Fibroblast of upper back skin (primary cell): ENCODE measurements at regions not wholly inside any gene's neighbourhood (a gene's known extent, or its start where the extent isn't known, plus 50 kb on each side); places are given as distances from the start of the nearest gene placed in this dataset.

Source experiments
- DNase-seq: peaks from one replicate; pipeline ENCODE4 v3.0.0-alpha.2; 2013

DNA sequence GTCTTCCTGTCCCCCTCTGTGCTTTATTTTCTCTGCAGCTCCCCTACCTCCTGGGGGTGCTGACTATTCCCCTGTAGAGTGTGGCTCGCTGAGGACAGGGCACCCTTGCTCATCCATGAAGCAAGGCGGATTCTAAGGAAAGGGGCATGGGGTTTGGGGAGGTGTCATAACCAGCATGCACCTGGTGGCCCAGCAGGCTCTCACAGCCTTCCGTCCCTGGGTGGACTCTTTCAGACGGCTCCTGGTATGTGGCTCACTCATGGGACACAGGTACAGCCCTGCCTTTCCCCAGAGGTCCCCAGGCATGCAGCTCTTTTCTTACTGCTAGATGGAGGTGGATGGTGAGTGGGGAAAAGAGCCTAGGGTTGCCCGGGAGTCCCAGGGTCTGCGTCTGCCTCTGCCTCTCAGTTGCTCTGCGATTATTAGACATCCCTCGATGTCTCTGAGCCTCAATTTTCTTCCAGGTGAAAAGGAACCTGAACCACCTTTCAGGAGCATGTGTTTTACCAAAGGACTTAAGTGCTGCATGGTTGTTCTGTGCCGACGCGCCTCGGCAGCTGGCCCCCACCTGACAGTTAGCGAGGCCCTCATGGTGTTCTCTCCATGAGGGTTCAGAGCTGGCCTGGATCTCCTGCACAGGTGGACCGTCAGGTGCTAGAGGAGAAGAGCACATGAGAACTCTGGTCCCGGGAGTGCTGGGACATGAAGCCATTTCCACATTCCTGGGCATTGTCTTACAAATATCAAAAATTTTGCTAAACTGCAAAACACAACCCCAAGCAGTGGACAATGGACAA lies 172.5 kb upstream of the SHH start:
- no peak for DNase-seq

DNA sequence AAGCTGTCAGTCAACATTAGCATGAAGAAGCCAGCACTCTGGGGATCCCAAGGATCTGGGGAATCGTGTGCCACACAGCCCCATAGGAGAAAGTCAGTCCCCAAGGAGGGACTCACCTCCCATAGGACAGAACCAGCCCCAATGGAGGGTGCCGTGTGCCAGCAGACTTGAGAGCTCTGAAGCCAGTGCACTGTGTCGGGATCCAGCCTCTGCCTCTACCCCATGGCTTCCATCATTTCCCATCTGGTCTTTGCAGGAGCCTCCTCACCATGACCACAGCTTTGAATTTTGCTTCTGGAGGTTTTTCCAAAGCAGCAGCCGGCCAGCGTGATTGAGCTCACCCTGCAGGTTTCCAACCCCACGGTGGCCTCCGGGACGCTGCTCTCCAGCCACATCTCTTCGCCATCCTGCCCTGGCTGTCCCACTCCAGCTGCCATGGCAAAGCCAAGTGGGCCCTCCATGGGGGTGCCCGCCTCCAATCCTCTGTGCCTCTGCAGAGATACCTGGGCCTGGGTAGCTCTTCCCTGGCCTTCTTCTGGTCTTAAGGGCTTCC lies 171.8 kb upstream of the SHH start:
- DNase-seq = no peak

DNA sequence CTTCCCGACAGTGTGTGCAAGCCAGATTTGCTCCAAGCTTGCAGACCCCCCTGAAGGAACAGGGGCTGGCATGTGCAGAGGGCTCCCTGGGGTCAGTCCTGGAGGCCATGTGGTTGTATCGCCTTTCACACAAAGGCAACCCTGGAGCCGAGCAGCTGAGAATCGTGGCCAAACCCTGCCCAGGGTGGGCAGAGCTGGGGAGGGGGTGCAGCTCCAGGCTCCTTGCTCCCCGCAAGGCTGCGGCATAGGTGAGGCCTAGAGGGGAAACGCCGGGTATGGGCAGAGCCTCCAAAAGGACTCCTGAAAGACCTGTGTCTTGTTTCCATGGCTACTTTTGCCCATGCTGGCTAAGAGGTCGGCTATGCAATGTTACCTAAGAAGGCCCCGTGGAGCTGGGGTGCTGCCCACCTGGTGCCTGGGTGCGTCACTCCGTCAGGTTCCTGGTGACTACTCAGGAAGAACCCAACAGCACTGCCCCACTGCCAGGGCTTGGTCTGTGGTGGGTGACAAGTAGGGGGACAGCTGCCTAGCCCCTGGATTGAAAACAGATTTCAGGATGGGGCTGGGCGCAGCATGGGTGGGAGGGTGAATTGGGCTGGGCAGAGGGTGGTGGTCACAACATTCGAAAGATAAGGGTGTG lies 171.0 kb upstream of the SHH start:
- DNase-seq = no peak

DNA sequence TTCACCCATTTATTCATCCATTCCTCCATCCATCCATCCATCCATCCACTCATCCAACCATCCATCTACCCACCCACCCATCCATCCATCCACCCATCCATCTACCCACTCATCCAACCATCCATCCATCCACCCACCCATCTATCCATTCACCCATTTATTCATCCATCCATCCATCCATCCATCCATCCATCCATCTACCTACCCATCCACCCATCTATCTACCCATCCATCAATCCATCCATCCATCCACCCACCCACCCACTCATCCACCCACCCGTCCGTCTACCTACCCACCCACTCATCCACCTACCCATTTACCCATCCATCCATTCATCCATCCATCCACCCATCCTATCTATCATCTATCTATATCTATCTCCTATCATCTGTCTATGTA lies 169.4 kb upstream of the SHH start:
- DNase-seq = no peak

DNA sequence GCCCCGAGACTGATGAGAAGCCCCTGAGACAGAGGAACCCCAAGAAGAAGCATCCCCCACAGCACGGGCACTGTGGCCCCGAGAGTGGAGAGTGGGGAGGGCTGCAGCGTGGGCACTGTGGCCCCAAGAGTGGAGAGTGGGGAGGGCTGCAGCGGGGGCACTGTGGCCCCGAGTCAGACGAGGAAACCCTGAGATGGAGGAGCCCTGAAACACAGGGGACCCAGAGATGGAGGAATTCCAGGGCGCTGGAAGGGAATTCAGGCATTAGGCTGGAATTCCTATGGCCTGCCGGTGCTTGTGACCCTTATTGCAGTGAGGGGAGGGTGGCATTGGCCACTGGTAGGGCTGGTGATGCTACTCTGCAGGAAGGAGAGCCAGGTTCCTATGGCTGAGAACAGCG lies 168.6 kb upstream of the SHH start:
- DNase-seq = no peak

DNA sequence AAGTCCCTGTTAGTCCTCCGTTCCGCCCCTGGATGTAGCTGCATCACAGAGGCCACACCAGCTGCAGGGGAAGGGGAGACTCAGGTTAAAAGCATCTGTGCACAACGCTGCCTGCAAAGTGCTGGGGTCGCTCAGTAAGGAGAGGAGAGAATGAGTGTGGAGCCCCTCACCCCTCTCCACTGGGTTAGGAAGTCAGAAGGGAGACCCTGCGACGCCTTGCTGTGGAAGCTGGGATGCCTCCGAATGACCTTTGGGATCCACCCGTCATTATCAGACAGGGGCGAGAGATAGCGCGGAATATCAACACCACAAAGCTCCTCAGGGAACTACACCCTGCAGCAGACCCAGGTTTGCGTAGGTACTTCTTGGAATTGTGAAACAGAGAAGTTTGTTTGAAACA lies 167.7 kb upstream of the SHH start:
- no peak for DNase-seq

DNA sequence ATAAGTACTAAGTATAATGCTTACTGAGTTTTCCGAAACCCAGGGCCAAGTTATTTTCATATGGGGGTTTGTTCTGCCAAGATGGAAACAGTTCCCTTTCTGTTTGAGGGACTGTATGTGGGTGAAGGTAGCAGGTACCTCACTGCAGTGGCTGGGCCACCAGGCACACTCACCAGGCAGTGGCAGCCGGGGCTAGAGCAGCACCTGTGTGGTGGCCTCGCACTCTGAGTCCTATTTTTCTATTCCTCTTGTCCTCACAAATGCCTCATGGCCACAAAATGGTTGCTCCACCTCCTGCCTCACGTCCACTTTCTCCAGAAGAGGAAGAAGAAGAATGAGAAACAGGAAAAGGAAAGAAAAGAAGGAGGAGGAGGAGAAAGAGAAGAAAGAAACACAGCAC lies 167.3 kb upstream of the SHH start:
- DNase-seq = no peak

DNA sequence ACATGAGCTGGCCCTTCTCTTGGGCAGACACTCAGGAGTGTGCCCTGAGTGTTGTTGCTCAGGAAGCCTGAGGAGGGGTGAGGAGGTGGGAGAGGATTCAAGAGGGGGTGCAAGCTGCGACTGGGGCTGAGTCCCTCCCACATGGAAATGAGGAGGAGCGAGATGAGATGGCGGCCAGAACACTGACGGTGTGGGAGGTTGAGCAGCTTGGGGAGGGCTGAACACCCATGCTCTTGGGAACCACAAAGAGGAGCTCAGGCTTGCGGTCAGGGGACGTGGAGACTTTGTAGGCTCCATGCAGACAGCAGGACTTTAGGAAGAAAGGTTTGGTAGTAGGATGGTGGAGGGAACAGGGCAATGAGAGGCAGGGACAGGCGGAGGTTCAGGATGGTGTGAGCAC lies 163.2 kb upstream of the SHH start:
- DNase-seq = no peak

DNA sequence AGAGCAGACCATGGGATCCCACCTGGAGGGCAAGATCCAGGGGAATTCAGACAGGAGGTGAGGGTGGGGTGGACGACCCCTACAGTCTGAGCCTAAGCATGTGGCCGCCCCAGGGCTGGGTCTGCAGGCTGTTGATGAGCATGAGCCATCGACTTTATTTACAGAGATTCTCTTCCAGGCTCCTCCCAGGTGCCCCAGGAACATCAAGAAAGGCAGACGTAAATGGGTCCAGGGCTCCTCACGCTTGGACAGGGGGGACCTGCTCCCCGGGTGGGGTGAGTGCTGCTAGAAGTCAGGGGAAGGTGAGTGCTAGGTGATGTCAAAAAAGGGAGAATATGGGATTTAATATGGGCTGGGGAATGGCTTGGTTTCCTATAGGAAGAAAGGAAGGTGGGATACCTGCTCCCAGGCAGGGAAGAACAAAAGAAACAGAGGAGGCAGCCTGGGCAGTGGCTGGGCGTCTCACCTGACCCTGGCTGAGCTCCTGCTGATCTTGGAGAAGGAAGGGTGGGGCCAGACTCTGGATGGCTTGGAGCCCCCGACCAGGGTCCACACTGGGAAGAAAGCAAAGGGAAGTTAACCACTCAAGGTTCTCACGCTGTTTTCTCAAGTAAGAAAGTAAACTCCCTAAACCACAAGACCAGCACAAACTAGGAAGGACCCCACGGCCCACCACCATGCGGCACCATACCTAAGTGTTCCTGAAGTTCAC lies 162.1 kb upstream of the SHH start:
- no peak for DNase-seq

DNA sequence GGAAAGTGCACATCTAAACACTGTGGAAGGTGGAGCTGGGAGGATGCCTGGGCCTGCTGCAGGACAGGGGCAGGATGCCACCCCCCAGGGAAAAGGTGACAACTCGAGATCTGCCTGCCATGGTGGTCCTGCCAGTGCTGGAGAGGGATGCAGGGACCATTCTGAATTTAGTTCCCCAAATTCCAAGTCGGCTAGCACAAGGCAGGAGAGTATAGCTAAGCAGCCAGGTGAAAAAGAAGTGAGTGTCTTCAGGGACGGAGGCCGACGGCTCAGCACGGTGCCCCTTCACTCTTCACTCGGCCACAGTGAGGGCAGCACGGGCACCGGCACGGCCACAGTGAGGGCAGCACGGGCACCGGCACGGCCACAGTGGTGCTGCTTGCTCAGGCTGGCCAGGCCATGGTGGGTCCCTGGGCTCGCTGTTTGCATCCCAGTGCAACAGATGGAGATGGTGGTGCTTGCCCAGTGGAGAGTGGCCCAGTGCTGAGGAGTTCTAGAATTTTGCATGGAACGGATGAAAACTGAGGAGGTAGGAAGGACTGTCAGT lies 161.3 kb upstream of the SHH start:
- DNase-seq = no peak

DNA sequence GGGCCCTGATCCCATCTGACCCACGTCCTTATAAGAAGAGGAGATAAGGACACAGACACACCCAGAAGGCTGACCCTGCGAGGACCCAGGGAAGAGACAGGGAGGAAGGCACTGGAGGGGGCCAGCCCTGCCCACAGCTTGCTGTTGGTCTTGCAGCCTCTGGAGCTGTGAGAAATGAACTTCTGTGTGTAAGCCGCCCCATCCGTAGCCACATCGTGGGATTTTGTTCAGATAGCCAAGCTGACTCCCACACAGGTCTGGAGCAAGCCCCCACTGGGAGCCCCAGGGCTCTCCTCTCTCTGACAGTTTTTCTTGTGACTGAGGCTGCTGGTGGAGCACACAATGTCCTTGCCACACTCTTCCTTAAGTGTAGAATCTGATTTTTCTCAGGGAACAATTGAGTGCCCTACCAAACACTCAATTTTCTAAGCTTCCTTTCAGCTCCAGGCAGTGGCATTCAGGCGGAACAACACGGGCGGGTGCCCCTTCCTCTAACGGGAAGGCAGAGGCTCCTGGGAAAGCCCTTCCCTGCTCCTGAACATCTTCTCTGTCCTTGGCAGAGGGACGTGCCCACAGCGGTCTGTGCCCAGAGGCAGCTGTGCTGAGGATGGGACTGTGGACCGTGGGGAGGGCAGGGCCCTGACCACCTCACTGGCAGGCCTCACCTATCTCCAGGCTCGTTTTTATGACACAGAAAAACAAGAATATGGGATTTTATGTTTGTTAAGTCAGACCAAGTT lies 160.6 kb upstream of the SHH start:
- DNase-seq = no peak

DNA sequence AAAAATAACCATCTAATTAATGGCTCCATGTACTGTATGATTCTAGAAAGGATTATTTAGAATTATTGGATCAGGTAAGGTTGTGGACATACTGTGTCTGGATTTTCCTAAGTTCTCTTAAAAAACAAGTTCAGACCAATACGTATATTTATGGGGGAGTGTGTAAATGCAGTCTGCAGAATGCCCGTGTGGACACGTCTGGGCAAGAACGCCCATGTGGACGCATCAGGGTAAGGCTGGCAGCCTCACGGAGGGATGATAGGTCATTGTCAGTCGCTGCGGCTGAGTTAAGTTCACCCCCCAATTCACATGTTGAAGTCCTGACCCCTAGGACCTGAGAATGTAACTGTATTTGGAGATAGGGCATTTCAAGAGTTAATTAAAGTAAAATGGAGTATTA lies 160.0 kb upstream of the SHH start:
- DNase-seq = no peak

DNA sequence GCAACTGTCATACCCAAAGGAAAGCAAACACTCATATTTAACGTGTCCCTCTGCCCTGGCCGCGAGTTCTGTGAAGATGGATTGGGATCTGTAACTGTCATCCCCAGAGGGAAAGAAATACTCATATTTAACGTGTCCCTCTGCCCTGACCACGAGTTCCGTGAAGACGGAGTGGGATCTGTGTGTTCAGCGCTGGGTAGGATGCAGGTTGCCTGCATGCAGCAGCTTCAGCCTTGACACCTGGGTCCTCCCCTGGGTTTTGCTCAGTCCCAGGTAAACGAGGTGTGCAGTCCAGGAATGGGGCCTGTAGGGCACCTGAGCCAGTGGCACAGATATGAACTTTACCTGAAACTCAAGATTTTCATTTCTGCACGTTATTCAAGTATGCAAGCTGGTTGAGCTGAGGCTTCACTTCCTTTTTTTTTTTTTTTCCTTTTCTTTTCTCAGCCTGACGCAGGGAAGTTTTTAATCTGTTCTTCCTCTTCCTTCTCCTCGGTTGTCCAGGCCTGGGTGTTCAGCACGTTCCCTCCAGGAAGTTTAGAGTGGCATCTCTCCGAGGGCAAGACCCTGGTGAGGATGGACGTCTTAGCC lies 159.0 kb upstream of the SHH start:
- DNase-seq = no peak

DNA sequence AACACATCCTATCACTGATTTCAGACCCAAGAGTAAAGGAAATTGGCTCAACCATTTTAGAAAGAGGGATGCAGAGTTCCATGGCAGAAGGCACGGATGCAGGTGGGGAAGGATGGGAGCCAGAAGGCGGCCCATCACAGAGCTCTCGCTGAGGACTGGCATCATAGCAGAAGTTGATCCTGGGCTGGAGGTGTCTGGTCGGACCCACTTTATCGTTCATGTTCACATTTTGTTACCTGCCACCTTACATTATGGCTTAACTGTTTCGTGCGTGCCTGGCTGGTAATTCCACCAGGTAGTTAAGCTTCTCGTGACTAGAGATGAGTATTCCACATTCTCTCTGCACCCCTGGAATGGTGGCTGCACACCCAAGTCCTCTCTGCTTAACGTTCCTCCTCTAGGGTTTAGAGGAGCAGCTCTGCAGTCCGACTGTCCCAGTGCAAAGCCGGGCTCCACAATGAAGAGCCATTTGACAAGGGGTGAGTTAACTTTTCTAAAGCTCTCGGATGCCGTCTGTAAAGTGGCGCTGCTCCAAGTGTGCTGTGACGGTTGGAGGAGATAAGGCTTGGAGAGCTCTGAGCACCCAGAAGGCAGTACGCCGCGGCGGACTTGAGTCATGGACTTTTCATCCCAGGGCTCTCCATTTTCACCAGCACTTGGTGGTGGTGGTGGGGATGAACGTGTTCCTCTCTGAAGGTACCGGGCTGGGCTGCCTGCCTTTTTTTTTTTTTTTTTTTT lies 157.1 kb upstream of the SHH start:
- no peak for DNase-seq

DNA sequence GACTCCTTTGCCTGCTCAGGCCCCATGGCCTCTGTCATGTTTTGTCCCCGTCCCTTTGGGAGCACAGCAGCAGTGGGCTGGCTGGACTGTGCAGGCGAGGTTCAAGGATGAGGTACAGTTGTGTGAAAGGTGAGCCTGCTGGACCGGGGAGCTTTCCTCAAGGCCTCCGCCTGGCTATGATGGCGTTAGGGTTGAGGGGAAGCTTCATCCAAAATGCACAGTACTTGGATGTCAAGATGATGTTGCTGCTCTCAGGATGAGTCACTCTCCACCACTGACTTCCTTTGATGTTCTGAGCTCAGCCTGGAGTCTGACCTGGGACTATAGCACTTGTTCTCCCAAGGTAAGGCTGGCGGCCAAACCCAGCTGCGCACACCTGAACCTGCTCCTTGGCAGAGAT lies 152.7 kb upstream of the SHH start:
- DNase-seq = no peak

DNA sequence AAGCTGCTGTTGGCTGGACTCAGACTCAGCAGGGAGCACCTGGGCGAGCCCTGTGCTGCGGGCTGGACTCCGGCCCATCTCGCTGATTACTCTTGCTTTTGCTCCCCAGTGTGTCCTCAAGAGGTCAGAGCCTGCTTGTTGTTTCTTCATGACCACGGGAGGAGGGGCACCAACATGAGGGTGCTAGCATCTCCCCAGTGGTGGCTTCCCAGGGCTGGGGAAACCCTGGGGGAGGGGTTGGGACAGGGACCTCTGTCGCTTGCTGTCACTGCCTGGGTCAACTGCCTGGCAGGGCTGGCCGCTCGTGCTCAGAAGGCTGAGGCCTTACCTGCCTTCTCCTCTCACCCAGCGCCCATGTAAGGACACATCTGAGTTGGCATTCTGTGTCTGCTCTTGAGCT lies 152.3 kb upstream of the SHH start:
- no peak for DNase-seq

DNA sequence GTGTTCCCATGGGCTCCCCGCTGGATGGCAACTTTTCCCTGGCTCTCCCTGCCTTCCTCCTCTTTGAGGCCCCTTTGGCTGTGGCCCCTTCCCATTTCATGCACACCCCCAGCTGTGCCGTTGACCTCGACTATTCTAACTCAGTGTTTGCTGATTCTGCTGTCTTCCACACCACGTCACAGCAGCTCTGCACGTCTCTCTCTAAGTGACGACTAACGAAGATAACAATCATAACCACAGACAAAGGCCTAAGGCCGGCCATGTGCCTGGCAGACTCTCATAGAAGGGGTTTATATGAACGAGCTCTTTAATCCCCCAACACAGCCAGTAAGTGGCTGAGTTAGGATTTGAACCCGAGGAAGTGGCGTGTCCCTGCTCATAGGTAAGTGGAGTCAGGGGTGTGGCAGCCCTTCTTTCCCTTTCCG lies 151.5 kb upstream of the SHH start:
- no peak for DNase-seq

DNA sequence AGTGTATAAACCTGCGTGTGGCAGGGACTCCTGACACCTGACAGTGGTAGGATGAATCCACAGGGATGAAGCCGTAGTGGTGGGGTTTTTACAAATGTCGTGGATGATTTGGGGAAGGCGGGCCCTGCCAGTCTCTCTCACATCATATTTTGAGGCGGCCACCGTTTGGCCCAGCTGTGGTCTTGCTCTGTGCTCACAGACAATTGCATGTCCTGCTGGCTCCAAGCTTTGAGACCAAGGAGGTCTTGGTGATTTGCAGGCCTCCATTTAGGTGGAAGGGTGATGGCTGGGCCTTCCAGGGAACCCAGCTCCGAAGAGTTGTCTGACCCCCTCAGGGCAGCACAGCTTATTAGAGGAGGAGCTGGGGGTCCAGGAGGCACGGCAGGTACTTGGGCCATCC lies 151.1 kb upstream of the SHH start:
- no peak for DNase-seq

DNA sequence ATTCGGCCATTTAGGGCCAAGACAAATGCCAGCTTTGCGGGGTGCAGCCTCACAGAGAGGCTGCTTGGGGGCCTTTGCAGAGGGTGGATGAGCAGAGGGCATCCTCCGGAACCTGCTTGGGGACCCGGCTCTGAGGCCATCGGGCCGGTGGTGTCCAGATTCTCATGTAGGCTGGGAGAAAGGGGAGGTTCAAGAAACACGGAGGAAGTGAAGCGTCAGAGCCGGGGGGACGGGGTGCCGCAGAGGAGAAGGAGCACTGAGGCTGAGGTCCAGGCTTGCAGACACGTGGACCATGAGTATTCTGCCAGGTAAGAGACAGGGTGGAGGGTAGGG lies 150.7 kb upstream of the SHH start:
- no peak for DNase-seq

DNA sequence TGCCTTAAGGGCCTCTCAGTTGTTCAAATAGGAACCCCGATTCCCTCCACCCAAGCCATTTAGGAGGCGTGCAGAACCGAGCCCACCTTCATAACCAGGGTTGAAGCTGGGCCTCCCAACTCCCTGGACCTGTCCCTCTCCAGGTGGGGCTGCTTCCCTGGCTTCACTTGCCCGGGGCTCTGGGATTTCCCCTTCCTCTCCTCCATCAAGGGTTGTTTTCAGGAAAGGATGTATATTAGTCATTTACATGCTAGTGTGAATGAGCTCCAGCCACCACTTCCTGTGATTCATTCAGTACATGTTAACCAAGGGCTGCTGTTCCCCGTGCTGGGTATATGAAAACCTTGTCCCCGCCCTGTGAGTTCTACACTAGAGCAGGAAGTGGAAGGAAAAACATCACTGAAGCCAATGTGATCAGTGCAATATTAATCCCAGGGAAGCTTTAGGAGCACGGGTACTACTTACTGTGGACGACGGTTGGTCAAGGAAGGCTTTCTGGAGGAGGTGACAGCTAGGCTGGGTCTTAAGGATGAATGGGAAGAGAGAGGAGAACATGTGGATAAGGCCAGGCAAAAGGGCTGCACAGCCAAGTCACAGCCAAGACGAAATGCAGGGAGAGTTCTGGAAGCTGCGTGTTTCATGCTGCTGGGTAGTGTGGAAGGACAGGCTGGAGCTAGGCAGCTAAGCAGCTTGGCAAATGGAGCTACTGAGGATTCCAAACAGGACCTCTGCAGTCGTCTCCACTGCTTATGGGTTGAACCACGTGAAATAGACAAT lies 150.1 kb upstream of the SHH start:
- DNase-seq = peak; percentile 34
